H54 (cell line): ENCODE measurements at regions not wholly inside any gene's neighbourhood (a gene's known extent, or its start where the extent isn't known, plus 50 kb on each side); places are given as distances from the start of the nearest gene placed in this dataset.

Experiments
- DNase-seq: peaks from one replicate; pipeline ENCODE4 v3.0.0; 2011; ENCODE audit warnings: low spot score, mixed read lengths; ENCODE audit not compliant: insufficient read length
- FAIRE-seq: peaks from 3 replicates; lab custom pipeline; 2011; peaks lifted over from hg19 to GRCh38; lab: Jason Lieb, UNC
- POLR2A ChIP-seq: IDR thresholded peaks from 2 replicates; pipeline ENCODE4 v1.6.1; 2011; ENCODE audit warnings: low read depth, mild to moderate bottlenecking, low read length

GRCh38 chr14:104355101-104356019, 217.0 kb downstream of the KIF26A start:
- FAIRE-seq = no peak
- DNase-seq = no peak
- no peak for TF ChIP-seq POLR2A

- TF ChIP-seq POLR2A = no peak
- no peak for FAIRE-seq
- DNase-seq = no peak
Measured at GRCh38 chr14:104356020-104356737, 217.8 kb downstream of the KIF26A start.

- DNase-seq = no peak
- no peak for TF ChIP-seq POLR2A
- FAIRE-seq = no peak
Measured at GRCh38 chr14:104356738-104357688, 218.6 kb downstream of the KIF26A start.

GRCh38 chr14:104357689-104358527, 219.5 kb downstream of the KIF26A start:
- DNase-seq (no peak), FAIRE-seq (no peak)
- no peak for TF ChIP-seq POLR2A

GRCh38 chr14:104358528-104359300, 220.3 kb downstream of the KIF26A start:
- no peak for FAIRE-seq
- TF ChIP-seq POLR2A = no peak

GRCh38 chr14:104359301-104359968, 220.1 kb upstream of the C14orf180 start:
- no peak for TF ChIP-seq POLR2A
- DNase-seq (no peak), FAIRE-seq (no peak)

More at GRCh38 chr14:104358528-104359300, 220.3 kb downstream of the KIF26A start:
- DNase-seq = no peak

GRCh38 chr14:104359969-104360442, 219.6 kb upstream of the C14orf180 start:
- DNase-seq (no peak), FAIRE-seq (no peak)
- no peak for TF ChIP-seq POLR2A

GRCh38 chr14:104360501-104360900, 219.1 kb upstream of the C14orf180 start:
- TF ChIP-seq POLR2A = no peak
- DNase-seq (no peak), FAIRE-seq (no peak)

GRCh38 chr14:104361101-104361591, 218.4 kb upstream of the C14orf180 start:
- FAIRE-seq (no peak), DNase-seq (no peak)
- TF ChIP-seq POLR2A = no peak

GRCh38 chr14:104361921-104362681, 217.5 kb upstream of the C14orf180 start:
- DNase-seq = no peak
- no peak for TF ChIP-seq POLR2A
- no peak for FAIRE-seq
